K562 (cell line): ENCODE measurements at regions not wholly inside any gene's neighbourhood (a gene's known extent, or its start where the extent isn't known, plus 50 kb on each side); places are given as distances from the start of the nearest gene placed in this dataset.

Experiments used
- ATAC-seq: fragments of 200-7000 bp; cut with Tn5 transposase; 3 replicates; pipeline ENCODE4 v1.9.1; 2020; ENCODE audit warnings: moderate library complexity
- BruUV-seq: library from RNA; stranded (reverse); fragments of 400-500 nt; replicated peaks from 2 replicates; lab custom pipeline; 2021; lab: Mats Ljungman, UMichigan
- CTCF ChIA-PET: fragments of 300-600 bp; formaldehyde crosslinking; extraction: SDS; loops from one replicate; lab custom pipeline; 2021; ENCODE audit warnings: low intra/inter-chr PET ratio; lab: Yijun Ruan, JAX
- POLR2A ChIA-PET: fragments of 300-600, 350-650 bp; sonication (Branson Sonifier 250); formaldehyde crosslinking; extraction: SDS; loops from one replicate; lab custom pipeline; 2021; ENCODE audit warnings: antibody characterized with exemption, inconsistent platforms; lab: Yijun Ruan, JAX
- DNase-seq, 4 experiments: peaks; one replicate each; pipeline versions ENCODE4 v3.0.0 to v3.0.0-alpha.2; 2011 to 2018; ENCODE audit warnings: low spot score in 3 of 4, mixed read lengths in 3 of 4; ENCODE audit errors: extremely low read depth in 1 of 4
- FAIRE-seq: peaks from 2 replicates; lab custom pipeline; 2011; peaks lifted over from hg19 to GRCh38; lab: Jason Lieb, UNC
- H2AFZ ChIP-seq: 2 replicates; pipeline ENCODE4 v1.6.0; 2011; ENCODE audit warnings: low read depth, low read length, control low read depth, inconsistent platforms
- H3K27ac ChIP-seq: fragments of 200-600 bp; 3 replicates; pipeline ENCODE4 v1.8.0; 2011; ENCODE audit warnings: low read depth, mild to moderate bottlenecking, control low read depth, inconsistent platforms, low read length, moderate library complexity, mixed read lengths; ENCODE audit errors: extremely low read depth
- H3K27me3 ChIP-seq, 2 experiments: fragments of 300-600 bp in 1 of 2; 2 replicates in 1 of 2; 3 replicates in 1 of 2; pipeline versions ENCODE4 v1.6.0 to v1.8.0; 2011; ENCODE audit warnings: inconsistent platforms in 2 of 2, low read length in 2 of 2, mild to moderate bottlenecking in 1 of 2, mixed read lengths in 1 of 2, moderate library complexity in 1 of 2; ENCODE audit not compliant: control insufficient read depth in 2 of 2, insufficient read depth in 2 of 2
- H3K36me3 ChIP-seq: fragments of 300-600 bp; 3 replicates; pipeline ENCODE4 v1.8.0; 2011; ENCODE audit warnings: mild to moderate bottlenecking, low read length, inconsistent platforms; ENCODE audit not compliant: control insufficient read depth, insufficient read depth
- H3K4me1 ChIP-seq, 2 experiments: fragments of 200-600 bp in 1 of 2; replicated peaks in 1 of 2; 2 replicates in 1 of 2; 3 replicates in 1 of 2; pipeline versions ENCODE4 v1.5.1 to v1.8.0; 2011; ENCODE audit warnings: inconsistent platforms in 2 of 2, low read length in 2 of 2, mild to moderate bottlenecking in 1 of 2, mixed read lengths in 1 of 2, moderate library complexity in 1 of 2; ENCODE audit not compliant: control insufficient read depth in 2 of 2, insufficient read depth in 2 of 2
- H3K4me2 ChIP-seq: 2 replicates; pipeline ENCODE4 v1.6.1; 2011; ENCODE audit warnings: low read length, control low read depth, inconsistent platforms, mixed read lengths; ENCODE audit not compliant: insufficient read depth
- H3K4me3 ChIP-seq: fragments of 200-600 bp; sonication (generic), shearing (Covaris generic); 2 replicates; pipeline ENCODE4 v1.5.1; 2016; ENCODE audit warnings: control low read depth, inconsistent platforms
- H3K79me2 ChIP-seq: fragments of 200-600 bp; 3 replicates; pipeline ENCODE4 v1.8.0; 2011; ENCODE audit warnings: low read length, inconsistent platforms; ENCODE audit not compliant: control insufficient read depth, insufficient read depth
- H3K9ac ChIP-seq, 2 experiments: 2 replicates each; pipeline versions ENCODE4 v1.6.0 to v1.6.1; 2011; ENCODE audit warnings: low read depth in 2 of 2, low read length in 2 of 2, control low read depth in 1 of 2, inconsistent platforms in 1 of 2, mild to moderate bottlenecking in 1 of 2, mixed read lengths in 1 of 2; ENCODE audit not compliant: insufficient read depth in 1 of 2
- H3K9me1 ChIP-seq: one replicate; pipeline ENCODE4 v1.6.0; 2011; ENCODE audit warnings: inconsistent platforms, mild to moderate bottlenecking, low read length, moderate library complexity; ENCODE audit not compliant: control insufficient read depth, insufficient read depth
- H3K9me3 ChIP-seq: replicated peaks from 2 replicates; pipeline ENCODE4 v1.5.1; 2011; ENCODE audit warnings: low read depth, low read length, inconsistent platforms; ENCODE audit not compliant: control insufficient read depth, insufficient read depth
- H4K20me1 ChIP-seq: replicated peaks from 2 replicates; pipeline ENCODE4 v1.6.1; 2011; ENCODE audit warnings: low read length, inconsistent platforms, mixed read lengths; ENCODE audit not compliant: control insufficient read depth, insufficient read depth
- CHCHD3 ChIP-seq: fragments of 250-450 bp; sonication (Bioruptor Pico); IDR thresholded peaks from 2 replicates; pipeline ENCODE4 v2.1.2; 2022; ENCODE audit warnings: mild to moderate bottlenecking
- REST ChIP-seq, 2 experiments: fragments of 450-650 bp; formaldehyde crosslinking in 1 of 2; IDR thresholded peaks; 2 replicates each; pipeline versions ENCODE4 v1.4.0 to v1.6.1; 2014 to 2020; ENCODE audit warnings: mild to moderate bottlenecking in 2 of 2, borderline replicate concordance in 1 of 2, low read depth in 1 of 2
- WGBS: fragments of 100-300 bp; shearing (Covaris generic); methylation state at CpG from one replicate; pipeline ENCODE4 v1.1.6; 2016; ENCODE audit warnings: low coverage, mixed read lengths; ENCODE audit not compliant: insufficient coverage; ENCODE audit errors: missing lambda C conversion rate; 5-methylcytosine and 5-hydroxymethylcytosine counted together
- in situ Hi-C: fragments of 300-500 bp; cut with MboI; formaldehyde crosslinking; loops from 4 replicates; pipeline ENCODE4 v1.15.0; 2018; ENCODE audit warnings: inconsistent platforms, mixed read lengths
- intact Hi-C: fragments of 100-400 bp; cut with micrococcal nuclease; formaldehyde crosslinking; loops from 2 replicates; pipeline ENCODE4 v1.14.2; 2022

GRCh38 chr1:29478151-29478791 is 241.9 kb downstream of the PTPRU start:
- in situ Hi-C loops, result no loop called here
- no peak overlapping the region for H3K4me2 ChIP-seq
- H3K9me3 ChIP-seq, result no peaks in the 10 kb centered on the region
- H3K36me3 ChIP-seq, result no peaks in the 10 kb centered on the region
- no peak overlapping the region for H3K4me3 ChIP-seq
- H3K9me1 ChIP-seq, result no peaks in the 10 kb centered on the region
- no peak overlapping the region for H3K9ac ChIP-seq
- no peak overlapping the region for H3K27ac ChIP-seq
- no peak for ATAC-seq
- ChIA-PET POLR2A (interaction anchor here (0.6 kb wide), 1 partner anchor 1004 kb away, joined by 3 read pairs; no protein-coding TSS in a partner anchor), CTCF (no interaction called here)
- no TSS peak for BruUV-seq
- no peak overlapping the region for H2AFZ ChIP-seq
- TF ChIP-seq REST (IDR thresholded peaks at IDR 0.05; ENCODE audit: borderline replicate concordance), result peak; percentile 16; the same call in 1 of the 2 replicates
- no peak for TF ChIP-seq REST (CRISPR knock-in tag; IDR thresholded peaks at IDR 0.05; ENCODE audit: low read depth)
- TF ChIP-seq CHCHD3, result no peak
- TF ChIP-seq, all 486 proteins: peak for 1
- FAIRE-seq (no peak), DNase-seq (no peak)
- WGBS, result under 1% methylated on average over 30 of the region's 37 CpGs
- H3K27me3 ChIP-seq, result peaks cover 4 to 41% of the 10 kb centered on the region in 2 experiments; a peak in 4 of 5 replicates
- H3K4me1 ChIP-seq, result 0 out of 5 replicates have a peak, but pooled peaks cover 0 to 4% of the 10 kb centered on the region in 2 experiments
- peaks cover 5% of the 10 kb centered on the region; the same call in 1 of the 2 replicates for H4K20me1 ChIP-seq
- no peaks in the 10 kb centered on the region for H3K79me2 ChIP-seq
- intact Hi-C loops, result no loop called here
